ENCODE measurements at regions not wholly inside any gene's neighbourhood (a gene's known extent, or its start where the extent isn't known, plus 50 kb on each side); places are given as distances from the start of the nearest gene placed in this dataset.

DNA sequence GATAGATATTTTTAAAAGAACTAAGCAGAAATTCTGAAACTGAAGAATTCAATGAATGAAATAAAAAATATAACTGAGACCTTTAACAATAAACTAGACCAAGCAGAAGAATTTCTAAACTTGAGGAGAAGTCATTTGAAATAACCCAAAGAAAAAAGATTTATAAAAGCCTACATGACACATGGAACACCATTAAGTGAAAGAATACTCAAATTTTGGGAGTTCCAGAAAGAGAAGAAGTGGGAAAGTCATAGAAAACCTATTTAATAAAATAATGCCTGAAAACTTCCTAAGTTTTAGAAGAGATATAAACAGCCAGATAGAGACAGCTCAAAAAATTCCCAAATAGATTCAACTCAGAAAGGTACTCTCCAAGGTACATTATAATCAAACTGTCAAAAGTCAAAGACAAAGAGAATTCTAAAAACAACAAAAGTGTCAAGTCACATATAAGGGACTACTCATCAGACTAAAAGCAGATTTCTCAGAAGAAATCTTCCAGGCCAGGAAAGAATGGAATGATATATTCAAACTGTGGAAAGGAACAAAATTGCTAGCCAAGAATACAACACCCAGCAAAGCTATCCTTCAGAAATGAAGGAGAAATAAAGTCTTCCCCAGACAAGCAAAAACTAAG lies 72.9 kb upstream of the GNAZ start:
- TF ChIP-seq, protein P1, sequence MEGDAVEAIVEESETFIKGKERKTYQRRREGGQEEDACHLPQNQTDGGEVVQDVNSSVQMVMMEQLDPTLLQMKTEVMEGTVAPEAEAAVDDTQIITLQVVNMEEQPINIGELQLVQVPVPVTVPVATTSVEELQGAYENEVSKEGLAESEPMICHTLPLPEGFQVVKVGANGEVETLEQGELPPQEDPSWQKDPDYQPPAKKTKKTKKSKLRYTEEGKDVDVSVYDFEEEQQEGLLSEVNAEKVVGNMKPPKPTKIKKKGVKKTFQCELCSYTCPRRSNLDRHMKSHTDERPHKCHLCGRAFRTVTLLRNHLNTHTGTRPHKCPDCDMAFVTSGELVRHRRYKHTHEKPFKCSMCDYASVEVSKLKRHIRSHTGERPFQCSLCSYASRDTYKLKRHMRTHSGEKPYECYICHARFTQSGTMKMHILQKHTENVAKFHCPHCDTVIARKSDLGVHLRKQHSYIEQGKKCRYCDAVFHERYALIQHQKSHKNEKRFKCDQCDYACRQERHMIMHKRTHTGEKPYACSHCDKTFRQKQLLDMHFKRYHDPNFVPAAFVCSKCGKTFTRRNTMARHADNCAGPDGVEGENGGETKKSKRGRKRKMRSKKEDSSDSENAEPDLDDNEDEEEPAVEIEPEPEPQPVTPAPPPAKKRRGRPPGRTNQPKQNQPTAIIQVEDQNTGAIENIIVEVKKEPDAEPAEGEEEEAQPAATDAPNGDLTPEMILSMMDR (IDR thresholded peaks at IDR 0.05; ENCODE audit: borderline replicate concordance, extremely low read depth, low read length, poor library complexity, severe bottlenecking), result no peak
- TF ChIP-seq EZH2 (IDR thresholded peaks at IDR 0.05; ENCODE audit: borderline replicate concordance, low read depth, low read length, severe bottlenecking), result no peak

All from DND-41 (cell line).